CD14-positive monocyte (primary cell): ENCODE measurements at regions not wholly inside any gene's neighbourhood (a gene's known extent, or its start where the extent isn't known, plus 50 kb on each side); places are given as distances from the start of the nearest gene placed in this dataset.

ENCODE experiments used
- DNase-seq, 3 donors: peaks; one replicate each; pipeline ENCODE4 v3.0.0-alpha.2; 2011 to 2022
- H2AFZ ChIP-seq: 2 replicates; pipeline ENCODE4 v1.6.0; 2012; ENCODE audit warnings: mild to moderate bottlenecking, low read depth, low read length, inconsistent platforms; ENCODE audit not compliant: insufficient read depth, poor library complexity, severe bottlenecking
- H3K27ac ChIP-seq, 2 donors: 1 replicate in 1 of 2; 2 replicates in 1 of 2; pipeline ENCODE4 v1.5.1; 2012 to 2013; ENCODE audit warnings: low read length in 2 of 2, control low read depth in 1 of 2, inconsistent platforms in 1 of 2, low read depth in 1 of 2, mild to moderate bottlenecking in 1 of 2
- H3K27me3 ChIP-seq, 2 donors: one replicate each; pipeline versions ENCODE4 v1.6.0 to v1.6.1; 2011 to 2013; ENCODE audit warnings: low read length in 2 of 2; ENCODE audit not compliant: control insufficient read depth in 2 of 2, insufficient read depth in 2 of 2
- H3K36me3 ChIP-seq, 2 donors: replicated peaks in 1 of 2; 1 replicate in 1 of 2; 2 replicates in 1 of 2; pipeline versions ENCODE4 v1.5.1 to v1.6.1; 2012 to 2013; ENCODE audit warnings: low read length in 2 of 2, control low read depth in 1 of 2, inconsistent platforms in 1 of 2, mild to moderate bottlenecking in 1 of 2; ENCODE audit not compliant: insufficient read depth in 2 of 2, control insufficient read depth in 1 of 2
- H3K4me1 ChIP-seq, 2 donors: 1 replicate in 1 of 2; 2 replicates in 1 of 2; pipeline versions ENCODE4 v1.5.1 to v1.6.1; 2012 to 2013; ENCODE audit warnings: low read length in 2 of 2, control low read depth in 1 of 2, inconsistent platforms in 1 of 2, mild to moderate bottlenecking in 1 of 2, moderate library complexity in 1 of 2; ENCODE audit not compliant: insufficient read depth in 2 of 2, control insufficient read depth in 1 of 2
- H3K4me2 ChIP-seq: replicated peaks from 2 replicates; pipeline ENCODE3; 2012; ENCODE audit warnings: low read length, moderate library complexity, mild to moderate bottlenecking; ENCODE audit not compliant: poor library complexity, severe bottlenecking; ENCODE audit errors: extremely low read depth
- H3K4me3 ChIP-seq, 3 experiments: fragments of 200-600 bp in 1 of 3; sonication (generic) in 1 of 3; replicated peaks in 1 of 3; 1 replicate in 2 of 3; 2 replicates in 1 of 3; pipeline ENCODE4 v1.5.1; 2011 to 2013; ENCODE audit warnings: low read length in 3 of 3, mild to moderate bottlenecking in 3 of 3, control low read depth in 2 of 3, low read depth in 2 of 3, inconsistent platforms in 1 of 3, moderate library complexity in 1 of 3
- H3K79me2 ChIP-seq: 2 replicates; pipeline ENCODE4 v1.6.0; 2012; ENCODE audit warnings: mild to moderate bottlenecking, control low read depth, inconsistent platforms, low read length, moderate library complexity; ENCODE audit not compliant: insufficient read depth
- H3K9ac ChIP-seq: 2 replicates; pipeline ENCODE4 v1.6.0; 2017; ENCODE audit warnings: low read length, mild to moderate bottlenecking; ENCODE audit not compliant: insufficient read depth, poor library complexity, severe bottlenecking
- H3K9me3 ChIP-seq, 2 donors: replicated peaks in 1 of 2; 1 replicate in 1 of 2; 2 replicates in 1 of 2; pipeline versions ENCODE4 v1.5.1 to v1.6.1; 2012 to 2013; ENCODE audit warnings: low read length in 2 of 2, control low read depth in 1 of 2; ENCODE audit not compliant: control insufficient read depth in 1 of 2, insufficient read depth in 1 of 2
- H4K20me1 ChIP-seq: 2 replicates; pipeline ENCODE4 v1.6.0; 2012; ENCODE audit warnings: mild to moderate bottlenecking, low read length, control low read depth, moderate library complexity; ENCODE audit not compliant: insufficient read depth
- H3K27ac Mint-ChIP-seq, 7 donors: one replicate each; pipeline ENCODE4 v1.8.0; 2020; ENCODE audit warnings: mild to moderate bottlenecking in 7 of 7, mixed read lengths in 7 of 7, moderate library complexity in 6 of 7, inconsistent platforms in 2 of 7
- H3K27me3 Mint-ChIP-seq, 3 donors: one replicate each; pipeline ENCODE4 v1.8.0; 2021 to 2022; ENCODE audit warnings: low read depth in 3 of 3, mild to moderate bottlenecking in 3 of 3, mixed read lengths in 3 of 3, moderate library complexity in 3 of 3, inconsistent platforms in 1 of 3
- H3K36me3 Mint-ChIP-seq, 2 donors: one replicate each; pipeline ENCODE4 v1.8.0; 2020; ENCODE audit warnings: mixed read lengths in 2 of 2, inconsistent platforms in 1 of 2, mild to moderate bottlenecking in 1 of 2
- H3K4me1 Mint-ChIP-seq: one replicate; pipeline ENCODE4 v1.8.0; 2020; ENCODE audit warnings: mild to moderate bottlenecking, mixed read lengths
- H3K4me3 Mint-ChIP-seq, 2 donors: one replicate each; pipeline ENCODE4 v1.8.0; 2020; ENCODE audit warnings: mild to moderate bottlenecking in 2 of 2, mixed read lengths in 2 of 2, moderate library complexity in 1 of 2
- H3K9me3 Mint-ChIP-seq, 7 donors: one replicate each; pipeline ENCODE4 v1.8.0; 2020 to 2022; ENCODE audit warnings: mixed read lengths in 7 of 7, mild to moderate bottlenecking in 6 of 7, moderate library complexity in 6 of 7, inconsistent platforms in 2 of 7
- WGBS: methylation state at CpG from one replicate; pipeline ENCODE4 v1.1.5; 2013; ENCODE audit warnings: missing lambda C conversion rate; ENCODE audit not compliant: insufficient coverage; 5-methylcytosine and 5-hydroxymethylcytosine counted together
- intact Hi-C, 2 donors: fragments of 100-400 bp; cut with micrococcal nuclease; formaldehyde crosslinking; loops; one replicate each; pipeline versions ENCODE4 v1.15.0 to v1.15.1; 2023
- TF ChIP-seq, protein P1 (sequence below): fragments of 200-600 bp; IDR thresholded peaks from one replicate; pipeline ENCODE4 v1.8.0; 2022; ENCODE audit warnings: antibody characterized with exemption, mild to moderate bottlenecking

DNA sequence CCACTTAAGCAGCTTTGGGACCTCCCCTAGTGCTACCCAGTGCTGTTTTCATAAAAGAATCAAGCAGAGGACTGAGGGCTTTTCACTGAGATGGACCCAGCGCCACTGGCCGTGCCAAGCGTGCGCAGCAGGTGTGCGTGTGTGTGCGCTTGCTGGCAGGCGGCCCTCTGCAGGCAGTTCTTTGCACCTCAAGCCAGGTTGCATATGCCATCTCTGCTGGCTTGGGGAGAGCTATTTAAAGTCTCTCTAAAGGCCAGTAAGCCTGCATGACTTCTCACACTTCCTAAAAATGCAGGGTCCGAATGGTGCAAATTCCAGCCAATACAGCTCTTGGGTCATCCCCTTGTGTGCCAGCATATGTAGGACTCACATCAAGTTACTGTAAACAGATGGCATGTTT lies 255.5 kb downstream of the RNF152 start:
- no peak overlapping the region for H3K4me2 ChIP-seq
- TF ChIP-seq, protein P1, sequence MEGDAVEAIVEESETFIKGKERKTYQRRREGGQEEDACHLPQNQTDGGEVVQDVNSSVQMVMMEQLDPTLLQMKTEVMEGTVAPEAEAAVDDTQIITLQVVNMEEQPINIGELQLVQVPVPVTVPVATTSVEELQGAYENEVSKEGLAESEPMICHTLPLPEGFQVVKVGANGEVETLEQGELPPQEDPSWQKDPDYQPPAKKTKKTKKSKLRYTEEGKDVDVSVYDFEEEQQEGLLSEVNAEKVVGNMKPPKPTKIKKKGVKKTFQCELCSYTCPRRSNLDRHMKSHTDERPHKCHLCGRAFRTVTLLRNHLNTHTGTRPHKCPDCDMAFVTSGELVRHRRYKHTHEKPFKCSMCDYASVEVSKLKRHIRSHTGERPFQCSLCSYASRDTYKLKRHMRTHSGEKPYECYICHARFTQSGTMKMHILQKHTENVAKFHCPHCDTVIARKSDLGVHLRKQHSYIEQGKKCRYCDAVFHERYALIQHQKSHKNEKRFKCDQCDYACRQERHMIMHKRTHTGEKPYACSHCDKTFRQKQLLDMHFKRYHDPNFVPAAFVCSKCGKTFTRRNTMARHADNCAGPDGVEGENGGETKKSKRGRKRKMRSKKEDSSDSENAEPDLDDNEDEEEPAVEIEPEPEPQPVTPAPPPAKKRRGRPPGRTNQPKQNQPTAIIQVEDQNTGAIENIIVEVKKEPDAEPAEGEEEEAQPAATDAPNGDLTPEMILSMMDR = no peak
- H4K20me1 ChIP-seq = no peaks in the 10 kb centered on the region
- H3K36me3 ChIP-seq = no peaks in the 10 kb centered on the region
- H3K27me3 Mint-ChIP-seq = peaks cover 0 to 14% (median 4%) of the 10 kb centered on the region in 3 donors
- no peak overlapping the region for H2AFZ ChIP-seq
- no peaks in the 10 kb centered on the region for H3K4me1 ChIP-seq
- H3K27me3 ChIP-seq = peaks cover 0 to 2% of the 10 kb centered on the region in 2 donors
- no peak overlapping the region for H3K27ac ChIP-seq
- WGBS = 98% methylated on average over 6 of the region's 8 CpGs
- no peaks in the 10 kb centered on the region for H3K79me2 ChIP-seq
- H3K4me1 Mint-ChIP-seq = no peaks in the 10 kb centered on the region
- H3K9me3 Mint-ChIP-seq = no peaks in the 10 kb centered on the region
- H3K4me3 ChIP-seq = no peak overlapping the region
- H3K9me3 ChIP-seq = no peaks in the 10 kb centered on the region
- no peak overlapping the region for H3K27ac Mint-ChIP-seq
- H3K9ac ChIP-seq = no peak overlapping the region
- no peaks in the 10 kb centered on the region for H3K36me3 Mint-ChIP-seq
- intact Hi-C loops = loop anchor here (5.0 to 10.0 kb wide), 3 partner anchors 257 to 495 kb away; partner anchors contain the start of gene RNF152 (in 1 of the 2)
- H3K4me3 Mint-ChIP-seq = no peak overlapping the region
- no peak for DNase-seq

DNA sequence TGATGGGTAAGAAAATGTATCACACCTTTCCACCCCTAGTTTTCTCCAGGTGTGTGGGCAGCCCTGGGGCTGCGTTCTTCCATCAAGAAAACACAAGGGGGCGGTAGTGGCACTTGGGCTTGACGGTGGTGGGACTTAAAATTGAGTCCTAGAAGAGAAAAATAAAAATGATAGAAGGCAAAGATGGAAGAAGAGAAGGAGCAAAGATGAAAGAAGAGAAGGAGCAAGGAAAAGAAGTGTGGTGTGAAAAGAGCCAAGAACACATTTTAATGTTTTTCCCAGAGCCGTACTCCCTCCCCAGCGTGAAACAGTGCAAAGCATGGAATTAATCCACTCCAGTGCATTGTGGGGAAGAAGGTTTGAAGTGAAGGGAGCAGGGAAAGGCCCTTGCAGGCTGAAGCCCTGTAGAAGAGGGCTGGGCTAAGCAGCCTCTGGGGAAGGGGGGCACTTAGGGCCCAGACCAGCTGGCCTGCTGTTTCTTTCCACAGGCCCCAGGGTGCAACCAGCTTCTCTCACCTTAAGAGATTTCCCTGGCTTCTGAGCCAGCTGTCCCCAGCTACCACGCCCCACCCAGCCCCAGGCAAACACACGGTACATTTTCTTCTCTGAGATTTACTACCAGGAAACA lies 256.8 kb downstream of the RNF152 start:
- no peaks in the 10 kb centered on the region for H3K9me3 Mint-ChIP-seq
- TF ChIP-seq, protein P1 = peak; percentile 84
- no peaks in the 10 kb centered on the region for H3K79me2 ChIP-seq
- no peak overlapping the region for H3K27ac Mint-ChIP-seq
- H3K36me3 Mint-ChIP-seq = no peaks in the 10 kb centered on the region
- peaks cover 0 to 14% (median 4%) of the 10 kb centered on the region in 3 donors for H3K27me3 Mint-ChIP-seq
- no peaks in the 10 kb centered on the region for H3K9me3 ChIP-seq
- no peak overlapping the region for H3K4me2 ChIP-seq
- no peaks in the 10 kb centered on the region for H3K4me1 ChIP-seq
- no peaks in the 10 kb centered on the region for H3K4me1 Mint-ChIP-seq
- no peak overlapping the region for H3K4me3 Mint-ChIP-seq
- H4K20me1 ChIP-seq = no peaks in the 10 kb centered on the region
- H3K27ac ChIP-seq = no peak overlapping the region
- H2AFZ ChIP-seq = no peak overlapping the region
- intact Hi-C loops = loop anchor here (5.0 to 10.0 kb wide), 3 partner anchors 259 to 496 kb away; partner anchors contain the start of gene RNF152 (in 1 of the 2)
- H3K9ac ChIP-seq = no peak overlapping the region
- DNase-seq = peak; percentile 7 to 35 (median 31)
- peaks cover 0 to 2% of the 10 kb centered on the region in 2 donors for H3K27me3 ChIP-seq
- H3K36me3 ChIP-seq = no peaks in the 10 kb centered on the region
- no peak overlapping the region for H3K4me3 ChIP-seq
- WGBS = 31% methylated on average over 3 of the region's 7 CpGs
